H54 (cell line): ENCODE measurements at regions not wholly inside any gene's neighbourhood (a gene's known extent, or its start where the extent isn't known, plus 50 kb on each side); places are given as distances from the start of the nearest gene placed in this dataset.

Source experiments
- DNase-seq: peaks from one replicate; pipeline ENCODE4 v3.0.0; 2011; ENCODE audit warnings: low spot score, mixed read lengths; ENCODE audit not compliant: insufficient read length
- FAIRE-seq: peaks from 3 replicates; lab custom pipeline; 2011; peaks lifted over from hg19 to GRCh38; lab: Jason Lieb, UNC
- POLR2A ChIP-seq: IDR thresholded peaks from 2 replicates; pipeline ENCODE4 v1.6.1; 2011; ENCODE audit warnings: low read depth, mild to moderate bottlenecking, low read length

DNA sequence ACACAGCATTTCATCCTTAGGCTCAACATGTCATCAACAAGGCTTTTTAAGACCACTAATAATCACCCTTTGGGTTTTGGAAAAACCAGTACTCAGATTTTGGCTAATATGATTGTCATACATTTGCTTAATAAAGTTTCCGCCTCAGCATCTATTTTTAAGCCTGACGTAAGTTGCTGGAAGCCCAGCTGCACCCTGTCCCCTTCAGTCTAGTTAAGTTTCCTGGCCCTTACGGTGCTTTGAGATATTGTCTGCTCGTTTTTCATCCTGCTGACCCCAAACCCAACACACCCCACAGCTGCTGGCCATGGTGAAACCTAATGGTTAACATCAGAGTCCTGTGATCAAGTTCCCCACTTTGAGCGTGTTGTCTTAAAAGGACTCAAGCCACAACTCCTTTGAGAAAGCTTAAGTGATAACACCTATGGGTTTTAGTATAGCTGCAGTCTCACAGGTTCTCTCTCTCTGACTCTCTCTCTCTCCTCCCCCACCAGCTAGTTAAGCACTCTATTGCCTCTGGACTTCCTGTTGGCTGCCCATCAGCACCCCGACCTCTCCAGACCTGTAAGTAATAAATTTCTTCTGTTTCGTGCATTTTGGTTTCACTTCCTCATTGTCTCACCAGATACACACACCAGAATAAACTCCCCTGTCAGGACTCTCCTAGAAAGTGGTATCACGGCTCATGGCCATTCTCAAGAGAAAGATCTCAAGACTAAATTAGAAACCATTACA, 802.0 kb downstream of the C6orf118 start:
- DNase-seq (no peak), FAIRE-seq (no peak)
- TF ChIP-seq POLR2A: no peak

DNA sequence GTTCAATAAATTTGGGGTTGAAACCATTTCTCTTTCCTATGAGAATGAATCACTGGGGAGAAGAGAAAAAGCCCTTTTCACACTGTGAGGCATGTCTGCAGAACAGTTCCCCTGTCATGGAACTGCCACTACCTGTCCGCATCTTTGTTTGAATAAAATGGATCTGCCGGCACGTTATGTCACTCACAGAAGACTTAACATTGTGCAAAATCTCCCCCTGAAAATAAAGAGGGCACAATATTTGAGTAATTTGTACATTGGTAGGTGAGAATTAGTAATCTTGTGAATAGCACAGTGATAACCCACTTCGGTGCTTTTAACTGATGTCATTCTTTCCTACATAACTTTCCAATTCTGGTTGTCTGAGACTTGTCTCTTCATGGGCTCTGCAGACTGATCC, 804.0 kb downstream of the C6orf118 start:
- no peak for FAIRE-seq
- no peak for TF ChIP-seq POLR2A
- DNase-seq: no peak

DNA sequence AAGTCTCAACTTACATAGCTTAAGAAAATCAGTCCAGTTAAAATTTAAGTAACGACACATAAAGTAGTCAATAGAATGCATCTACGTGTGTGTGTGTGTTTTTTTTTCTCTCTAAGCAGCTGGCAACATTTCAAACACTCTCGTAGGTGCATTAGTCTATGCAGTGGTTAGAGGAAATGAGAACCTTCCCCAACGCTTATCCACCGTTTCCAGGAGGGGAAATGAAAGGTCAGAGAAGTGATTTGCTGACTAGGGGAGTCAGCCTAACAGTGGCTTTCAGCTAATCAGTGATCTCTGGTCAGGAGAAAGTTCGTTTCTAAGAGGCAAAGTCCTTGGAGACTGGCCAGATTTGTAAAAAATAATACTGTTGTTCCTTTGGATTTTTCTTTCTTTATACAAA, 806.6 kb downstream of the C6orf118 start:
- TF ChIP-seq POLR2A: no peak
- DNase-seq (no peak), FAIRE-seq (no peak)

DNA sequence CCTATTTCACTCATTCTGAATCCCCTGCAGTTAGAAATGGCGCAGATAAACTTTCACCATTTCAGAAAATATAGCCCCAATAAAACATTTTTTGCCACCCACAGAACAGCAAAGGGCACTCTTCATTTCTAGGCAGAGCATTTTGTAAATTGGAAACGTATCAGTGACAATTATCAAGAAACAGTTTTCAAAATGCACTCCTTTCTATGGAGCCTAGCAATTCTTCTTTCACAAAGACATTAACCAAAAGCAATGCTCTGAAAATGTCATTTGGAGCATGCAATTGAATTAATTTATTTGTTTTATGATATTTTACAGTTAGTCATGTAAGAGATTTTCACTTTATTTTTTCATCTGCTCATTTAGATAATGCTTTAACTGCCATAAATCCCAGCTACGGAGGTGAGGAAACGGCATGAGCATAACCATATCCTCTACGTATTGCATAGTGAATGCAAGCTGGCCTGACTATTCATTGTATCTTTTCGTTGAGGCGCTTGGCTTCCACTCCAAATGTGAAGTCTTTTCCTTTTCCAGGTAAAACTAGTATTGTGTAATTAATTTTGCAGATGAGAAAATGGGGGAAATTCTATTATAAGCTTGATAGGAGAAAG, 813.4 kb downstream of the C6orf118 start:
- FAIRE-seq: no peak
- no peak for DNase-seq
- no peak for TF ChIP-seq POLR2A

DNA sequence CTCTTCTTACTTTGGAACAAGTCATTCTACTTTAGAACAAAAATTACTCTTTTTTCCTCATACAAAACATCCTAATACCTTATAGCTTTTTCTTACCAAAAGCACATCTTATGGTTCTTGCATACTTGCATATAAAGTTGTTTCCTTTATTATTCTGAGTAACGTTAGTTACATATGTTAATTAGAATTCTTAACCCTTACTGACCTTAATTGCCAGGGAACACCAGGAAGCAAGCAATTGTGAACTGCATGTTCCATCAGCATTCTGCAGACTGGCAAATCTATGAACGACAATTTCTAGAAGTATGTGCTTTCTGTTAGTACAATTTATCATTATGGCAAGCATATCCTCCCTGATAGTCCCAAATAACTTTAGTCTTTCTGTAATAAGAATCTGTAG, 831.0 kb downstream of the C6orf118 start:
- FAIRE-seq: no peak
- no peak for DNase-seq
- TF ChIP-seq POLR2A: no peak

DNA sequence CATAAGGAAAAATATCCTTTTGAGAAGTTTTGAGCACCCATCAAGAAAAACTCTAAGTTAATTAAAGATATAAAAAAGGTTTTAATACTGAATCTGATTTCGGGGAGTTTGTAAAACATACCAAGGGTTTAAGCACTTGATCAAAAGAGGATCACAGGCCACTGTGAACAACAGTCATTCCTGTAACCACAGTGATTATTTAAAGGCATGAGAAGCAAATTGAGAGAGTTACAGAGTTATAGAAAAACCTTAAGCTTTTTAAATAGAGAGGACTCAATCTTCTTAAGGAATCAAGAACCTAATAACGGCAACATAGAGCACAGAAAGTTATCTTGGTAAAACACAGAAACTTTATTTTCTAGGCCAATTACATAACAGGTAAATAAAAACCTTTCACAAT, 831.6 kb downstream of the C6orf118 start:
- no peak for DNase-seq
- TF ChIP-seq POLR2A: no peak
- no peak for FAIRE-seq

DNA sequence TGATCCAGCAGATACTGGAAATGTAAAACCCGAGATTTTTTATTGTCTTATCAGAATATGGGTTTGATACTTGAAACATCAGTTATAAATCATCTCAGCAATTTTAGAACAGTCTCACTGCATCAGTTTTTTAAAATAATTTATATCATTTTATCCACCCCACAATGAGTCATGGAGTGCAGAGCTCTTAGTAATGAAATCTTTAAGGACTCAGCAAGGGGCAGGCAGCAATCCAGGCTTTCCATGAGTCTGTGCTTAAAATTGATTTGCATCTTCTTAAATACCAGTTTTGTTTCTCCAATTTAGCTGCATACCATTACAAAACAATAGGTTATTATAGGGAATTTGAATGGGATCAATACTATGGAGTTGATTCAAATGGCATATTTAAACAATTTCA, 832.3 kb downstream of the C6orf118 start:
- FAIRE-seq (no peak), DNase-seq (no peak)
- no peak for TF ChIP-seq POLR2A

DNA sequence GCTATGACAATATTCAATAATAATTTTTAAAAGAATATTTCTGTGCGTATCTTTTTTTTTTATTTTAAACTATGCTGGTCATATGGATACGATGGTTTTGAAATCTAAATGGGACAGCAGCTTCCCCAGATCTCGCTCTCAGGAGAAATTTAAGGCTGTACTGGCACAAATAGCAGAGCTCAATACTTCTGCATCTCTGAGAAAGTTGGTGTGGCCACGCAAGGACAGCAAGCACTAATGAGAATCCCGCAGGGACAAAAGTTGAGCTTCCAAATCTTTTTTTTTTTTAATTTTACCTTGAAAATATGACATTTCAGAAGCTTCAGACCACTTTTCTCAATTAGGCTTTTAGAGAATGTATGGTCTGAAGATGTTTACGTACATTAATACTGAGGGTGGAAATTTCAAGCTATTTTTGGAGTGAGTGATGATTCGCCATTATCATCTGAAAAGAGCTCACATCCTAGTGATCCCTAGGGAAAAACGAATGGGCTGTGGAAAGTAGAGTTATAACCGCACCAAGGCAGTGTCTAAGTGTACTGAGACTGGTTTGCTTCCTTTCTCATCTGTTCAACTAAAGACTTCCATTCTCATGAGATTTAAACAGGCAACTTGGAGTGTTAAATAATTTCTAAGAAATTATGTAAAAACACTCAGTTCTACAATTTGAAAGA, 840.0 kb downstream of the C6orf118 start:
- TF ChIP-seq POLR2A: no peak
- DNase-seq (no peak), FAIRE-seq (no peak)

DNA sequence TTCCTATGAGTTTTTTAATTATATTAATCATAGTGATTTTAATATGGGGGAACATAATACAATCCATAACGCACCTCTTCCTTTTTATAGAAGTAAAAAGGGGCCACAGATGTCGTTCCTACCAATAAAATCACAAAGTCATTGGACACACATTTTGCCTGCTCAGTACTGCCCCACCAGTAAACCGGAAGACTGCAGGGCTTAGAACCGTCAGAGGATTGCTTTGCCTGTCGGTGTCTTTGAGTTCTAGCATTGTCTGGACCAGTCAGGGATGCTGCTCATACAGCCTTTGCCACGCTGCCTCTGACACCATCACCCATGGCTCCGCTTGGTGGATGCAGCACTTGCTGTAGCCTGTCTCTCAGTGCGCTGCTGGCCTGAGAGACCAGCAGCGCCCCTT, 853.6 kb downstream of the C6orf118 start:
- no peak for FAIRE-seq
- DNase-seq: no peak
- TF ChIP-seq POLR2A: no peak

DNA sequence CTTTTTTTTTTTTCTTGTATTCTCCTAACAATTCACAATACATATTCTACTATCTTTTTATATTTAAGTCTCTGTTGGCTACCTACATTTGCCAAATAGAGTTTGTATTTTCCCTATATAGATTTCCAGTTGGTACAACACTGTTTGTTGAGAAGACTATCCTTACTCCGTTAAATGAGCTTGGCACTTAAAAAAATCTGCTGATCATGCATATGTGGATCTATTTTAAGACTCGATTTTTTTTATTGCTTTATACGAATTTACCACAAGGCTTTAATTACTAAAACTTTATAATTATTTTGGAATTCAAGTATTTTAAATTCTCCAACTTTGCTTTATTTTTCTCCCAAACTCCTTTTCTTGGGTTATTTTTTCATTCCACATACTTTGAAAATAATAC, 855.6 kb downstream of the C6orf118 start:
- DNase-seq (no peak), FAIRE-seq (no peak)
- no peak for TF ChIP-seq POLR2A

DNA sequence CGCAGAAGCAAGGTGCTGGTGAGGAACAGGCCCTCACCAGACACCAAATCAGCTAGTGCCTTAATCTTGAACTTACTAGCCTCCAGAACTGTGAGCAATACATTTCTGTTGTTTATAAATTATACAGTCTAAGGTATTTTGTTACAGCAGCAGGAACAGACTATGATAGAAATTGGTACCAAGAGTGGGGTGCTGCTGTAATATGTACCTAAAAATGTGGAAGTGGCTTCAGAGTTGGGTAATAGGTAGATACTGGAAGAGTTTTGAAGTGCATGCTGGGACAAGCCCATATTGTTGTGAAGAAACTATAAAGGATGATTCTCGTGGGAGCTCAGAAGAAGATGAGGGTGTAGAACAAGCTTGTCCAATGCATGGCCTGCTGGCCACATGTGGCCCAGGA, 866.8 kb downstream of the C6orf118 start:
- DNase-seq (no peak), FAIRE-seq (no peak)
- no peak for TF ChIP-seq POLR2A

DNA sequence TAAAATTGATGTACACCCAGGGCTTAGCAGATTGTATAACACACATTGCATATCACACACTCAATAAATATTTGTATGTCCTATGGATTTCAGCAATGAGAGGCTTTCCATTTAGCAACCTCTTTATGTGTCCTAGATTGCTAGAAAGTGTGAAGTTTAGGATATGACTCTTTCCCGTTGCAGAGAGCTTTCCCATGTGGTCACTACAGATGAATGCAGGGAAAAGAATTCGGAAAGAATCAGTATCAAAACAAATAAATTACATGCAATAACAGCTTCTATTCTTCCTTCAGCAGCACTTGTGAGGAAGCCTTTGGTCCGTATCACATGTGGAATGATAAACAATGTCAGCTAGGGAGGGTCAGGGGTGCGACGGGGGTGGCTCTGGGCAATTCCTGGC, 870.1 kb downstream of the C6orf118 start:
- DNase-seq (no peak), FAIRE-seq (no peak)
- TF ChIP-seq POLR2A: no peak

DNA sequence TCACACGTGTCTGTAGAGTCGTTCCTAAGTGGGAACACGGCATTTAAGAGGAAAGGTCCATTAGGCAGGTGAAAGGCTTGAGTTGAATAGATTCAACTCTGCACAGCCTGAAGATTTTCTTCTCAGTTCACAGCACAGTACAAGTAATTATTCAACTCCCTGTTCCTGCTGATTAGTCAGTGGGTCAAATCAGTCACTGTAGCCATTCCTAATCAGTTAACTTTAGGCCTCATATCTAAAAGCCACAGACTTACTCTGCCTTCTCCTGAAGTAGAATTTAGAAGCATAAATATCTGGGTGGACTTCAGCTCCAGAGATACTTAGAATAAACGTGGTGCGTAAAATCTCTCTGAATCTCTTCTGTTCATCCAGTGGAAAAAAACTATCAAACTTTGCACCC, 872.4 kb downstream of the C6orf118 start:
- no peak for FAIRE-seq
- TF ChIP-seq POLR2A: no peak
- no peak for DNase-seq

DNA sequence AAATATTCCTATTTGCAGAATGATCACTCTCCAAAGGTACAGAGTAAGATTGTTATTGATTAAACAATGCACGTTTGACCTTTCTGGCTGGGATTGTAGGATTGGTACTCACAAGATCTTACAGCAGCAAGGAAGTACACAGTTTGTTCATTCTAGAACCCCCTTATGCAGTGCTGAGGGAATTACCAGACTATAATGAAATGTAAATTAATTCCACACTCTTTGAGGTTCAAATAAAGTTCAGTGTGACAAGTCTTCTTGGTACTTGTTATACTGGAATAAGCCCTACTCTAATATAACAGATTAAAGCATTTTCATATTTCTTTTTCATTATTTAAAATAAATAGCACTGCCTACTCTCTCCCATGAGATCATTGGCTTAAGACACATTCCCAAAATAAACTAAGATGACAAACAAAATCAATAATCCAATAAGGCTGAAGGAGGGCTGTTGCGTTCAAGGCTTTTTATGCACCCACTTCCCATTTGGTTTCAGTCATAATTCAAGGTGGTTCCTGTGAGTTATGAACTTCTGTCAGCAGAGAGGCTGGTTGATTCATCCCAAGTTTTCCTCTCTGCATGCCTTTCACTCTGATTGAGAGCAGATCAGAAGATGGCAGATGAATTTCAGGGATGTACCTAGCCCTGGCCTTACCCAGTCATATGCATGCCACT, 881.5 kb downstream of the C6orf118 start:
- TF ChIP-seq POLR2A: no peak
- DNase-seq: no peak
- FAIRE-seq: no peak
